COLO668 (cell line): ENCODE measurements at regions not wholly inside any gene's neighbourhood (a gene's known extent, or its start where the extent isn't known, plus 50 kb on each side); places are given as distances from the start of the nearest gene placed in this dataset.

Experiments
- DNase-seq: peaks from one replicate; lab custom pipeline; 2025; ENCODE audit not compliant: unreplicated experiment; lab: John Stamatoyannopoulos, UW

DNA sequence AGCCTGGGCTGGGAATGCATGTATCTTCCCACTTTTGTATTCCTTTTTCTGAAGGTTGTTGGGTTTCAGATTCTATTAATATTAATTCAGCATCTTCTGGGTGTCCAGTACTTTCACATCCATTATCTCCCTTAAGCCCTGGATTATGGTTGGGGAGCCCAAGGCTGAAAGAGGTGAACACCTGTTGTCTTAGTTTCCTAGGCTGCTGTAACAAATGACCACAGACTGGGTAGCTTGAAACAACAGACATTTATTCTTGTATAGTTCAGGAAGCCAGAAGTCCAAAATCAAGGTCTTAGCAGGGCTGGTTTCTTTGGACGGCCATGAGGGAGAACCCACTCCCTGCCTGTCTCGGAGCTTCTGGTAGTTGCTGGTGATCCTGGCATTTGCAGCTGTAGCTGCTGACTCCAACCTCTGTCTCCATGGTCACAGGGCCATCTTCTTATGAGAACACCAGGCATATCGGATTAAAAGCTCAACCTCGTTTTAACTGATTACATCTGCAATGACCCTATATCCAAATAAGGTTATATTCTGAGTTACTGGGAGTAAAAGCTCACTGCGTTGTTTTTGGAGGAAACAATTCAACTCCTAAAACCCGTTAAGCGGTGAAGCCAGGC, 68.2 kb upstream of the CLMN start:
- DNase-seq = no peak

GRCh38 chr14:95386536-95387095, 66.9 kb upstream of the CLMN start:
- no peak for DNase-seq

DNA sequence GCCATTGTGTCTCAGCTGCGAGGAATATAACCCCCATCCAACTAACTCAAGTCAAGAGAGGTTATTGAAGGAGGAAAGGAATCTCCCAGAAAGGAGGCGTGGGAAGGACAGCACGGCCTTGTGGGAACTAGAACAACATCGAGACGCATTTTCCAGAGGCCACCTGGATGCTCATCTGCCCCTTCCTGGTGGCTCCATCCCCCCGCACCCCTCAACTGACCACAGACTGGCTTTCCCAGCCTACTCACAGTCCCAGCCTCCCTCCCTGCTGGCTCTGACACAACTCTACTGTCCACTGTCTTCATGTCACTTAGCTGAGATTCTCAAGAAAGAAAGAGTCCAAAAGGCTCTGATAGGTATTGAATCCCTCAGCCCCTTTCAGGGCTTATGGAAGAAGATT, 66.0 kb upstream of the CLMN start:
- DNase-seq = no peak

DNA sequence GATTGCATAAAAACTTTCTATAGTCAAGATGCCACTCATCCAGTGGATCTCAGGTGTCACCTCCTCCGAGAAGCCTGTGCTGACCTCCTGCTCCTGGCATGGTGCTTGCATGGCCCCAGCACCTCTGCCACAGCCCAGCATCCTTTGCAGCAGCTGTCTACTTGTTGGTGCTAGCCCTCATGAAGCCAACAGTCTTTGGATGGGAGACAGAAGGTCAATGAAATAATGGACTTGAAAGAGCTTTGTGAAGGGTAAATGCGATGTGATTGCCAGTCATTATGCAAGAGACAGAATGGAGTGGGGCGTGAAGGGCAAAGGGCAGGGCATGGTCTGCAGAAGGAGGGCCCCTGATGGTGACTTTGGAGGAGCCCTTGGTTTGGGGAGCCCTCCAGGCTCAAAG, 63.0 kb upstream of the CLMN start:
- no peak for DNase-seq

DNA sequence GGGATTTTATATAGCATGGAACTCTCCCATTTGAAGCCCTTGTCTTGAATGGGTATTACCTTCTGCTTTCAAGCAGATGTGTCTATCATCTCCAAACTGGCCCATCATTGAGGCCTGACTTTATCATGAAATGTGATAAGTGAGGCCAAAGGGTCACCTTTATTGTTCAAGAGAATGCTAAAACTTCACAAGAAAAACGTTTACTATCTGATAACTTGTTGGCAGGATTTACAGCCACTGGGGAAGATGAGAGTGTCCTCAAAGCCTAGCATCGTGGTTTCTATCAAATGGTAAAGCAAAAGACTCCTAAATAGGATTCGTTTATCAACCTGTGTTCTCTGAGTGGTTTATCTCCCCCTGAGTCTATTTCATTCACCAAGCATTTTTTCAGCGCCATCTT, 62.0 kb upstream of the CLMN start:
- DNase-seq = no peak

DNA sequence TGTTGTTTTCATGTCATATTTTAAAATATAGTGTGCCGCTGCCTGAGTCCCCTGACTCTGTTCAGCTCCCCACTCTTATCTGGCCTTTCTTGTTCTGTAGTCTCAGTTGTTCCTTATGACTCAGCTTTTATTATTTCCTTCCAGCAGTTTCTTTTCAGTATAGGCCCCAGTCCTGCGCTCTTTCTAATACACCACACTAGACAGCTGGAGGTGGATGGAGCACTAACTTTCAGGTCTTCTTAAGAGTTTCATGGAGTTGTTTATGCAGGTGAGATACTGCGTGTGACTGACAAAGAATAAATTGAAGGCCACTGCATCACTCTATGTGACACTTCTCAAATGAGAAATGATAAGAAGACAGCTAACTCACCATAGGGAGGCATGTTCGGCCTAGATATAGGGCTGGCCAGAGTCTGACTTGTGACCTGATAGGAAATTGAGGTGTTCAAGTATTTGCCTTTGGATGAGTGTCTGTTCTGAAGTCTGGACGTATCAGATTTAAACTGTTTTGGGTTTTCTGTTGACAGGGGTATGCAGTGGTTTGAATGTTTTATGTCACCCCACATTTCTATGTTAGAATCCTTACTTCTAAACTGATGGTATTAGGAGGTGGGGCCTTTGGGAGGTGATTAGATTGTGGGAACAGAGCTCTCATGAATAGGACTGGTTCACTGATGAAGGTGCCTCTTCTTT, 60.8 kb upstream of the CLMN start:
- no peak for DNase-seq

DNA sequence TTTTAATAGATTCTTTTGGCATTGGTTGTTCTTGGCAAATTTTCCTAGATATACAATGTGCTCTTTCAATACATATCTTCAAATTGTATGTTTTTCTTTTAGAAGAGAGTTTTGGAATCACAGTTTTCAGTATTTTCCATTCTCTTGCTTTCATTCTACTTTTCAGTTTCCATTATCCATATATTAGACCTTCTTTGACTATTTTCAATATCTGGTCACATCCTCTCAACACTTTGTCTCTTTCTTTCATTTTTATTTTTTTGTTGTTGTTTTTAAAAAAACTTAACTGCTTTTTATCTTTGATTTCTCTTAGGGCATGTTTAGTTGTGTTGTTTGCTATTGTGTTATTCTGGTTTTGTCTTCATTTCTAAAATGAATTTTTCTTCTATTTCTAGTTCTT, 59.9 kb upstream of the CLMN start:
- no peak for DNase-seq

DNA sequence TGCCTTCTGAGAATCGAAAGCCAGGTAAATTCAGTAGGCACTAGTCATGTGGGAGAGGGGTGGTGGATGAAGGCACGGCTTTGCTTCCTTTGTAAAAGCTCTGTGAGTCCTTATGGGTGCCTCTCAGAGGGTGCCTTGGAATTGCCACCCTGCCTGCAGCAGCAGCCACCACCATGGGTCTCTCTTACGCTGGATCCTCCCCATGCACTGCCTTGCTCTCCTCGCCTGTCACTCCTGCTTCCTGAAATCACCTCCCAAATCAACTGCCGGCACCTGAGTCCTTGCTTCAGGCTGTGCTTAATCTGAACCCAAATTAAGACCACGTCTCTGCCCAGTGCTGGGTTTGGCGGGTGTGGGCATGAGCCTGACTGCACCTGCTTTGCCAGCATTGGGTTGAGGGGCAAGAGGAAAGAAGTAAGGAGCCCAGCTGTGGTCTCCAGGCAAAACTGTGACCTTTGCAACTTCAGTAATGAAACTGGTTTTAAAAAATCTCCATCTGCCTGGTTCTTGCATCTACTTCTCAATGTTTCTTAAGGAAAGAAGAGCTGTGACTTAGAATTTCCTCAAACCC, 55.9 kb upstream of the CLMN start:
- no peak for DNase-seq

DNA sequence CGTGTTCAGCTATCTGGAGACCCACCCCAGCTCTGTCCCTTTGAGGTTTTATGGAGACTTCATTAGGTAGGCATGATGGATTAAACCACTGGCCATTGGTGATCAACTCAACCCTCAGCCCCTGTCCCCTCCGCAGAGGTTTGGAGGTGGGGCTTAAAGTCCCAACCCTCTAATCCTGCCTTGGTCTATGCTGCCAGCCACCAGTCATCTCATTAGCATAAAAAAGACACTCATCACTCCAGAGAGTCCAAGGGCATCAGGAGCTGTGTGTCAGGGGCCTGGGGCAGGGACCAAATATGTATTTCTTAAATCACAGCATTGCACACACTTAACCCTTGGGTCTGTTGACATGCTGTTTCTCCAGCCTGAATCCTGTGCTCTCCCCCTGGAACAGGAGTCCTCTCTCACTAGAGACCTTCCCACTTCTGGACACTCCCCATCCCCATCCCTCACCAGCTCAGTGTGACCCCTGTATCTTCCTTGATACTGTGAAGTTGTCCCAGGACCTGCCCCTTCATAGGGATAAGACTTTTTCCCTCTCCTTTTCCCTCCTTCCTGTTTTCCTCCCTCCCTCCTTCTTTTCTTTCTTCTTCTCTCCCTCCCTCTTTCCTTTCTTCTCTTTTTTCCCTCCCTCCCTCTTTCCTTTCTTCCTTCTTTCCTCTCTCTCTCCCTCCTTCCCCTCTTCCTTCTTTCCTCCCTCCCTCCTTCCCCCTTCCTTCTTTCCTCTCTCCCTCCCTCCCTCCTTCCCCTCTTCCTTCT, 54.7 kb upstream of the CLMN start:
- DNase-seq = no peak

DNA sequence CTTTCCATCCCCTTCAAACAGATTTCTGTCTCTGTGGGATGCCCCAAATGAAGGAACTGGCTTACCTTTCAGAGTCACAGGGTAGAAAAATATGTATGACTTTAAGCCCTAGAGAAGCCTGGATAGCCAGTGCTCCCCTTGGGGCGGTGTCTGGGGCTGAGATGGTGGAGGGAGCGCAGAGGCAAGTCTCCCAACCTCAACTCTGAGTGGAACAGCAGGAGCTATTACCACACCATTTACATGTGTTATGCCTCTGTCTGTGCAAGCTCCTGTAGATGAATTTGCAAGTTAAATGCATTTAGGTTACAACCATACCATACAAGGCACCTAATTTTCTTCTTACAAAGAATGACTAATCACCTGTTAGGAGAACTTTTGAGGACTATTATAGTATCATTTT, 50.4 kb upstream of the CLMN start:
- no peak for DNase-seq
